H9 (cell line): ENCODE measurements at regions not wholly inside any gene's neighbourhood (a gene's known extent, or its start where the extent isn't known, plus 50 kb on each side); places are given as distances from the start of the nearest gene placed in this dataset.

Source experiments
- DNase-seq: peaks from one replicate; pipeline ENCODE4 v3.0.0-alpha.2; 2017
- H2AFZ ChIP-seq: one replicate; pipeline ENCODE4 v1.6.1; 2013; ENCODE audit warnings: mild to moderate bottlenecking, low read length, control low read depth, moderate library complexity
- H2AK5ac ChIP-seq: 2 replicates; pipeline ENCODE4 v1.6.1; 2013; ENCODE audit warnings: low read length, control low read depth, mixed read lengths; ENCODE audit not compliant: insufficient read length
- H2BK120ac ChIP-seq: one replicate; pipeline ENCODE4 v1.6.1; 2013; ENCODE audit warnings: low read depth, mild to moderate bottlenecking, low read length, control low read depth, inconsistent platforms; ENCODE audit not compliant: poor library complexity, severe bottlenecking
- H2BK12ac ChIP-seq: 2 replicates; pipeline ENCODE4 v1.6.1; 2013; ENCODE audit warnings: low read length, control low read depth, mixed read lengths, low read depth; ENCODE audit not compliant: insufficient read length
- H2BK15ac ChIP-seq: 2 replicates; pipeline ENCODE4 v1.6.1; 2013; ENCODE audit warnings: low read depth, low read length, control low read depth
- H2BK20ac ChIP-seq: one replicate; pipeline ENCODE4 v1.6.1; 2013; ENCODE audit warnings: low read depth, mild to moderate bottlenecking, low read length, control low read depth, inconsistent platforms; ENCODE audit not compliant: poor library complexity, severe bottlenecking
- H2BK5ac ChIP-seq: 2 replicates; pipeline ENCODE4 v1.6.1; 2013; ENCODE audit warnings: low read length, control low read depth, mixed read lengths; ENCODE audit not compliant: insufficient read length
- H3K14ac ChIP-seq: 2 replicates; pipeline ENCODE4 v1.6.1; 2013; ENCODE audit warnings: low read length, control low read depth; ENCODE audit not compliant: insufficient read depth
- H3K18ac ChIP-seq: 2 replicates; pipeline ENCODE4 v1.6.1; 2013; ENCODE audit warnings: low read depth, mild to moderate bottlenecking, mixed read lengths, low read length, control low read depth; ENCODE audit not compliant: insufficient read length
- H3K23ac ChIP-seq: 2 replicates; pipeline ENCODE4 v1.6.1; 2013; ENCODE audit warnings: low read length, control low read depth, mixed read lengths, low read depth; ENCODE audit not compliant: insufficient read length
- H3K23me2 ChIP-seq: 2 replicates; pipeline ENCODE4 v1.6.1; 2013; ENCODE audit warnings: low read depth, mild to moderate bottlenecking, mixed read lengths, low read length, control low read depth; ENCODE audit not compliant: insufficient read length, poor library complexity, severe bottlenecking
- H3K27ac ChIP-seq: 2 replicates; pipeline ENCODE4 v1.5.1; 2013; ENCODE audit warnings: low read length, control low read depth, mixed read lengths, low read depth; ENCODE audit not compliant: insufficient read length
- H3K27me3 ChIP-seq: 2 replicates; pipeline ENCODE4 v1.6.1; 2013; ENCODE audit warnings: low read length, control low read depth, inconsistent platforms; ENCODE audit not compliant: insufficient read depth
- H3K4ac ChIP-seq: 2 replicates; pipeline ENCODE4 v1.6.1; 2013; ENCODE audit warnings: low read depth, mild to moderate bottlenecking, control low read depth, inconsistent platforms, low read length, moderate library complexity
- H3K4me1 ChIP-seq: 2 replicates; pipeline ENCODE4 v1.6.1; 2013; ENCODE audit warnings: low read length, control low read depth, inconsistent platforms; ENCODE audit not compliant: insufficient read depth
- H3K4me2 ChIP-seq: 2 replicates; pipeline ENCODE4 v1.6.1; 2013; ENCODE audit warnings: low read length, control low read depth, mixed read lengths; ENCODE audit not compliant: insufficient read length, insufficient read depth
- H3K56ac ChIP-seq: 2 replicates; pipeline ENCODE4 v1.6.1; 2013; ENCODE audit warnings: low read depth, mild to moderate bottlenecking, mixed read lengths, low read length, control low read depth; ENCODE audit not compliant: insufficient read length
- H3K79me1 ChIP-seq: 2 replicates; pipeline ENCODE4 v1.6.1; 2013; ENCODE audit warnings: low read depth, mild to moderate bottlenecking, moderate library complexity, low read length, control low read depth, inconsistent platforms; ENCODE audit not compliant: insufficient read depth, poor library complexity, severe bottlenecking
- H3K79me2 ChIP-seq: 2 replicates; pipeline ENCODE4 v1.6.1; 2013; ENCODE audit warnings: low read length, control low read depth, inconsistent platforms; ENCODE audit not compliant: insufficient read depth
- H3K9ac ChIP-seq: 2 replicates; pipeline ENCODE4 v1.6.1; 2013; ENCODE audit warnings: low read length, control low read depth, mixed read lengths; ENCODE audit not compliant: insufficient read length; ENCODE audit errors: extremely low read depth
- H3K9me3 ChIP-seq: one replicate; pipeline ENCODE4 v1.6.1; 2013; ENCODE audit warnings: low read depth, low read length, inconsistent platforms; ENCODE audit not compliant: control insufficient read depth
- H3T11ph ChIP-seq: one replicate; pipeline ENCODE4 v1.6.1; 2013; ENCODE audit warnings: mild to moderate bottlenecking, low read length, control low read depth, inconsistent platforms
- H4K20me1 ChIP-seq: one replicate; pipeline ENCODE4 v1.6.1; 2013; ENCODE audit not compliant: control insufficient read depth, insufficient read length, insufficient read depth
- H4K5ac ChIP-seq: 2 replicates; pipeline ENCODE4 v1.6.1; 2013; ENCODE audit warnings: low read depth, mild to moderate bottlenecking, mixed read lengths, low read length, control low read depth; ENCODE audit not compliant: insufficient read length
- H4K8ac ChIP-seq: replicated peaks from 2 replicates; pipeline ENCODE4 v1.6.1; 2013; ENCODE audit warnings: low read length, control low read depth, mixed read lengths, low read depth; ENCODE audit not compliant: insufficient read length
- H4K91ac ChIP-seq: 2 replicates; pipeline ENCODE4 v1.6.1; 2013; ENCODE audit warnings: low read depth, mild to moderate bottlenecking, moderate library complexity, mixed read lengths, low read length, control low read depth; ENCODE audit not compliant: insufficient read length
- H3K27ac Mint-ChIP-seq, 3 experiments: 2 replicates in 2 of 3; 3 replicates in 1 of 3; pipeline ENCODE4 v1.8.0; 2020 to 2021; ENCODE audit warnings: mixed read lengths in 3 of 3, mild to moderate bottlenecking in 1 of 3, moderate library complexity in 1 of 3
- H3K27me3 Mint-ChIP-seq: 2 replicates; pipeline ENCODE4 v1.8.0; 2021; ENCODE audit warnings: low read depth, mild to moderate bottlenecking, moderate library complexity, mixed read lengths
- H3K36me3 Mint-ChIP-seq, 3 experiments: 2 replicates in 2 of 3; 3 replicates in 1 of 3; pipeline ENCODE4 v1.8.0; 2020 to 2021; ENCODE audit warnings: low read depth in 3 of 3, mixed read lengths in 3 of 3; ENCODE audit not compliant: insufficient read depth in 1 of 3
- H3K4me1 Mint-ChIP-seq, 2 experiments: 2 replicates each; pipeline ENCODE4 v1.8.0; 2020; ENCODE audit warnings: mixed read lengths in 2 of 2
- H3K4me3 Mint-ChIP-seq, 2 experiments: 2 replicates in 1 of 2; 3 replicates in 1 of 2; pipeline ENCODE4 v1.8.0; 2020 to 2021; ENCODE audit warnings: mild to moderate bottlenecking in 2 of 2, mixed read lengths in 2 of 2, moderate library complexity in 1 of 2
- H3K9me3 Mint-ChIP-seq, 2 experiments: 2 replicates in 1 of 2; 3 replicates in 1 of 2; pipeline ENCODE4 v1.8.0; 2020; ENCODE audit warnings: mild to moderate bottlenecking in 2 of 2, mixed read lengths in 2 of 2, moderate library complexity in 1 of 2
- TF ChIP-seq, protein P1 (sequence below): fragments of 200-600 bp; sonication (generic); conservative IDR thresholded peaks from 3 replicates; pipeline ENCODE4 v1.8.0; 2021; ENCODE audit warnings: antibody characterized with exemption, mild to moderate bottlenecking

DNA sequence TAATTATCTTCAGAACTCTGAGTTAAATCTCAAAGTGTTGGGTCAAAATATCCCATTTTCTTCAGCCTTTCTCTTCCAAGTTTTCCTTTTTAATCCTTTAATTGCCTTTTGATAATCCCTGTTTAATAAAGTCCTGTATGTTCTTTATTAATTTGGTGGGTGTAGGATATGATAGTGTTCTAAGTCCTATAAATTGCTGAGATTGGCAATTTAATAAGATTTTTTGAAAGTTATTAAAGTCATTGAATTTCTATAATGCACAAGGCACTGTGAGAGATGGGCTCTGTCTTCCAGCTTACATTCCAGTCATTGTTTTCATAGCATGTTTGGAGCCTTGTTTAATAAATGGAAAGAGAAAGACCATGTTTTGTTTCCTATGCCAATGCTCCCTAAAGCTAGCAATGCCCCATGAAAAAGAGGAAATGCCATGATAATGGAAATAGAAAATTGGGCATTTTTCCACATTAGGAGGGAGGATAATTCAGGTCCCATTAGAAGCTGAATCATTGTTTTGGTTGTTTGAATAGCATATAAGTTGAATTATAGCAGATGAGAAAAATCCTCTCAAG is 404.8 kb downstream of the CD109 start:
- no peak overlapping the region for H4K8ac ChIP-seq
- no peak overlapping the region for H2BK15ac ChIP-seq
- Mint-ChIP-seq H3K4me3 (no peak overlapping the region), H3K27me3 (no peaks in the 10 kb centered on the region), H3K36me3 (no peaks in the 10 kb centered on the region; a peak in 1 of 7 replicates), H3K9me3 (no peaks in the 10 kb centered on the region; a peak in 1 of 5 replicates), H3K27ac (no peak overlapping the region), H3K4me1 (no peaks in the 10 kb centered on the region)
- no peaks in the 10 kb centered on the region for H3K4me1 ChIP-seq
- H3K9ac ChIP-seq, result no peak overlapping the region
- H2BK5ac ChIP-seq, result no peak overlapping the region
- H3K4me2 ChIP-seq, result no peak overlapping the region
- no peaks in the 10 kb centered on the region for H3K27me3 ChIP-seq
- H2AFZ ChIP-seq, result no peak overlapping the region
- no peak overlapping the region for H3K27ac ChIP-seq
- H3K79me1 ChIP-seq, result no peaks in the 10 kb centered on the region
- H3K79me2 ChIP-seq, result no peaks in the 10 kb centered on the region
- no peak overlapping the region for H4K91ac ChIP-seq
- H4K20me1 ChIP-seq, result no peaks in the 10 kb centered on the region
- no peak overlapping the region for H4K5ac ChIP-seq
- no peak overlapping the region for H3K18ac ChIP-seq
- TF ChIP-seq, protein P1, sequence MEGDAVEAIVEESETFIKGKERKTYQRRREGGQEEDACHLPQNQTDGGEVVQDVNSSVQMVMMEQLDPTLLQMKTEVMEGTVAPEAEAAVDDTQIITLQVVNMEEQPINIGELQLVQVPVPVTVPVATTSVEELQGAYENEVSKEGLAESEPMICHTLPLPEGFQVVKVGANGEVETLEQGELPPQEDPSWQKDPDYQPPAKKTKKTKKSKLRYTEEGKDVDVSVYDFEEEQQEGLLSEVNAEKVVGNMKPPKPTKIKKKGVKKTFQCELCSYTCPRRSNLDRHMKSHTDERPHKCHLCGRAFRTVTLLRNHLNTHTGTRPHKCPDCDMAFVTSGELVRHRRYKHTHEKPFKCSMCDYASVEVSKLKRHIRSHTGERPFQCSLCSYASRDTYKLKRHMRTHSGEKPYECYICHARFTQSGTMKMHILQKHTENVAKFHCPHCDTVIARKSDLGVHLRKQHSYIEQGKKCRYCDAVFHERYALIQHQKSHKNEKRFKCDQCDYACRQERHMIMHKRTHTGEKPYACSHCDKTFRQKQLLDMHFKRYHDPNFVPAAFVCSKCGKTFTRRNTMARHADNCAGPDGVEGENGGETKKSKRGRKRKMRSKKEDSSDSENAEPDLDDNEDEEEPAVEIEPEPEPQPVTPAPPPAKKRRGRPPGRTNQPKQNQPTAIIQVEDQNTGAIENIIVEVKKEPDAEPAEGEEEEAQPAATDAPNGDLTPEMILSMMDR, result no peak
- no peak overlapping the region for H2BK12ac ChIP-seq
- H3K23me2 ChIP-seq, result no peaks in the 10 kb centered on the region
- no peak overlapping the region for H3K23ac ChIP-seq
- H3K56ac ChIP-seq, result no peak overlapping the region
- no peak overlapping the region for H3T11ph ChIP-seq
- no peak overlapping the region for H2BK120ac ChIP-seq
- H3K9me3 ChIP-seq, result no peaks in the 10 kb centered on the region
- no peak overlapping the region for H2AK5ac ChIP-seq
- H3K4ac ChIP-seq, result no peak overlapping the region
- no peak overlapping the region for H2BK20ac ChIP-seq
- no peak for DNase-seq
- H3K14ac ChIP-seq, result no peak overlapping the region
